Mucosa of rectum (tissue), 2 donors: ENCODE measurements at regions not wholly inside any gene's neighbourhood (a gene's known extent, or its start where the extent isn't known, plus 50 kb on each side); places are given as distances from the start of the nearest gene placed in this dataset.

Source experiments
- H3K27ac ChIP-seq, 2 donors: one replicate each; pipeline ENCODE4 v1.7.0; 2013; ENCODE audit warnings: inconsistent platforms in 2 of 2, low read depth in 2 of 2, low read length in 2 of 2
- H3K27me3 ChIP-seq, 2 donors: one replicate each; pipeline ENCODE4 v1.7.0; 2013; ENCODE audit warnings: low read length in 2 of 2; ENCODE audit not compliant: control insufficient read depth in 2 of 2, insufficient read depth in 2 of 2
- H3K36me3 ChIP-seq, 2 donors: one replicate each; pipeline ENCODE4 v1.7.0; 2013; ENCODE audit warnings: low read length in 2 of 2; ENCODE audit not compliant: control insufficient read depth in 2 of 2, insufficient read depth in 2 of 2
- H3K4me1 ChIP-seq, 2 donors: one replicate each; pipeline ENCODE4 v1.7.0; 2013; ENCODE audit warnings: low read length in 2 of 2, mild to moderate bottlenecking in 1 of 2; ENCODE audit not compliant: control insufficient read depth in 2 of 2, insufficient read depth in 2 of 2
- H3K4me3 ChIP-seq, 2 donors: one replicate each; pipeline ENCODE4 v1.7.0; 2013; ENCODE audit warnings: low read length in 2 of 2
- H3K9ac ChIP-seq, 2 donors: one replicate each; pipeline ENCODE4 v1.7.0; 2013; ENCODE audit warnings: low read length in 2 of 2, low read depth in 1 of 2, mild to moderate bottlenecking in 1 of 2
- H3K9me3 ChIP-seq, 2 donors: one replicate each; pipeline ENCODE4 v1.7.0; 2013; ENCODE audit warnings: low read length in 2 of 2; ENCODE audit not compliant: control insufficient read depth in 2 of 2
- donor health status: healthy.
- donor health status: Normal muscosa, but diverticular disease.

GRCh38 chr9:84481636-84482218 is 141.2 kb upstream of the SLC28A3 start:
- Histone ChIP-seq H3K4me3 (no peak overlapping the region), H3K27me3 (no peaks in the 10 kb centered on the region), H3K9me3 (no peaks in the 10 kb centered on the region), H3K36me3 (no peaks in the 10 kb centered on the region), H3K27ac (no peak overlapping the region), H3K4me1 (no peaks in the 10 kb centered on the region), H3K9ac (no peak overlapping the region)

- no peaks in the 10 kb centered on the region for H3K9me3 ChIP-seq
- H3K4me1 ChIP-seq: no peaks in the 10 kb centered on the region
- H3K36me3 ChIP-seq: no peaks in the 10 kb centered on the region
- H3K9ac ChIP-seq: no peak overlapping the region
- no peak overlapping the region for H3K27ac ChIP-seq
- no peaks in the 10 kb centered on the region for H3K27me3 ChIP-seq
- no peak overlapping the region for H3K4me3 ChIP-seq
Measured at GRCh38 chr9:84482607-84483006, 142.0 kb upstream of the SLC28A3 start.

DNA sequence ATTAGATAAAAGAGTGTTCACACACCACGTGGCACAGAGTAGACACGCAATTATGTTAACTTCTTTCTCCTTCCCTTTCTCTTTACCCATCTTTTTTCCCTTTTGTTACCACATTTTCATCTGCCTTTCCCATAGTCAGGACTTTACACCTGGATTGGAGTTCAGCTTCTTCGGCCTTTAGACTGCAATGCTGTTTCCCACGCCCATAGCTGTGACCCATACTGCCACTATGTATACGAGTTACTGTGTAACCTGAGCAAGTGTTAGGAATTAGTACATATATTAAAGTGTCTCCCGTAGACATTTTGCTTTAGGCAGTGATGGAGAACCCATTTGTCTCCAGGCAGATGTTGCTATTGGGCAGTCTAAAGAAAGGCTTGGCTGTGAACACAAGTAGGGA is 143.6 kb upstream of the SLC28A3 start:
- Histone ChIP-seq H3K36me3 (no peaks in the 10 kb centered on the region), H3K4me1 (no peaks in the 10 kb centered on the region), H3K9ac (no peak overlapping the region), H3K4me3 (no peak overlapping the region), H3K9me3 (no peaks in the 10 kb centered on the region), H3K27ac (no peak overlapping the region), H3K27me3 (no peaks in the 10 kb centered on the region)

DNA sequence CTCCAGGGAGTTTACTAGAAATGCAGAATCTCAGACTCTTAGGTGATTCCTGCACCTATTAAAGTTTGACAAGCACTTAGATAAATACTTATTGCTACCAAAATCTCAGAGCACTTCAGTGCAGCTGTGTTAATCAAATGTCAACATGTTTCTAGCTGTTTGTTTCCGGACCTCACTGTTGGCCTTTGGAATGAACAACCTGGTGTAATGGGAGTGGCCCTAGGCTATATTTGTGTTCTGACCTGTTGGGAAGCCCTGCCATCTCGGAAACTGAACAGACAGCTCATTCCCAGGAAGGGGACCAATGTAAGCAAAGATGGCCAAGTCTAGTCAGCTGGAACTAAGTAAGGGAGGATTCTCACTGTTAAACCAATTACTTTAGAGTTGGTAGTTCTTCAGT is 145.0 kb upstream of the SLC28A3 start:
- Histone ChIP-seq H3K4me1 (no peaks in the 10 kb centered on the region), H3K27me3 (no peaks in the 10 kb centered on the region), H3K27ac (no peak overlapping the region), H3K9ac (no peak overlapping the region), H3K9me3 (no peaks in the 10 kb centered on the region), H3K4me3 (no peak overlapping the region), H3K36me3 (no peaks in the 10 kb centered on the region)

DNA sequence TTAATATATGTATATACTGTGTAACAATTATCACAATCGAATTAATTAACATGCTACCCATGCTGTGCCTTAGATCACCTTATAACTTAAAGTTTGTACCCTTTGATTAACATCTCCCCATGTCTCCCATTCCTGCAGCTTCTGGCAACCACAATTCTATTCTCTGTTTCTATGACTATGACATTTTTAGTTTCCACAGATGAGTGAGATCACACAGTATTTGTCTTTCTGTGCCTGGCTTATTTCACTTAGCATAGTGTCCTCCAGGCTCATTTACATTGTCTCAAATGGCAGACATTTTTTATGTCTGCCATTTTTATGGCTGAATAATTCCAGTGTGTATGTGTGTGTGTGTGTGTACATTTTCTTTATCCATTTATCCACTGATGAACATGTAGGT is 146.1 kb upstream of the SLC28A3 start:
- H3K9me3 ChIP-seq: no peaks in the 10 kb centered on the region
- H3K4me1 ChIP-seq: no peaks in the 10 kb centered on the region
- no peak overlapping the region for H3K27ac ChIP-seq
- no peak overlapping the region for H3K4me3 ChIP-seq
- no peaks in the 10 kb centered on the region for H3K36me3 ChIP-seq
- H3K27me3 ChIP-seq: no peaks in the 10 kb centered on the region
- no peak overlapping the region for H3K9ac ChIP-seq

- no peak overlapping the region for H3K27ac ChIP-seq
- H3K9me3 ChIP-seq: no peaks in the 10 kb centered on the region
- no peaks in the 10 kb centered on the region for H3K36me3 ChIP-seq
- H3K4me1 ChIP-seq: no peaks in the 10 kb centered on the region
- no peaks in the 10 kb centered on the region for H3K27me3 ChIP-seq
- no peak overlapping the region for H3K9ac ChIP-seq
- no peak overlapping the region for H3K4me3 ChIP-seq
Measured at GRCh38 chr9:84490206-84490841, 149.8 kb upstream of the SLC28A3 start.

DNA sequence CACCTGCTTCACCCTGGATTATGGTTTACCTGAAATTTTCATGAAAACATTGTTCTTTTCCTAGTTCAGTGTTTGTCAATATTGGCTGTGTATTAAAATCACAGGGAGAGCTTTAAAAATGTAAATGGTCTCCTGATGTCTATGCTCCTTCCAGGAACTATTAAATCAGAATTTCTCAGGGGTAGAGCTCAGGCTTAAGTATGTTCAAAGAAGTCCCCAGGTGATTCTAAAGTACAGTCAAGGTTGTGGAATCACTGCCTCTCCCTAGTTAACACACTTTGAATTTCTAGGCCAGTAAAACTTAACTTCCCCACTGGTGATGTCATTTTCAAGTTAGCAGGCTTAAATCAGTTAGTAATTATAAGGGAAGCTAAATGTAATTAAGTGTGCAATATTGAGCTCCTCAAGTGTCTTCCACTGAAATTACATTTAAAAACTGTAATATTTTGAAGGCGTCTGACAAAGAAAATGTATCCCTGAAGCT is 150.3 kb upstream of the SLC28A3 start:
- H3K36me3 ChIP-seq: no peaks in the 10 kb centered on the region
- H3K9me3 ChIP-seq: no peaks in the 10 kb centered on the region
- no peak overlapping the region for H3K4me3 ChIP-seq
- H3K27ac ChIP-seq: no peak overlapping the region
- no peaks in the 10 kb centered on the region for H3K4me1 ChIP-seq
- no peak overlapping the region for H3K9ac ChIP-seq
- H3K27me3 ChIP-seq: no peaks in the 10 kb centered on the region

GRCh38 chr9:84492366-84493159 is 152.0 kb upstream of the SLC28A3 start:
- H3K27ac ChIP-seq: no peak overlapping the region
- no peak overlapping the region for H3K9ac ChIP-seq
- H3K9me3 ChIP-seq: no peaks in the 10 kb centered on the region
- no peaks in the 10 kb centered on the region for H3K36me3 ChIP-seq
- H3K4me1 ChIP-seq: no peaks in the 10 kb centered on the region
- no peaks in the 10 kb centered on the region for H3K27me3 ChIP-seq
- H3K4me3 ChIP-seq: no peak overlapping the region

DNA sequence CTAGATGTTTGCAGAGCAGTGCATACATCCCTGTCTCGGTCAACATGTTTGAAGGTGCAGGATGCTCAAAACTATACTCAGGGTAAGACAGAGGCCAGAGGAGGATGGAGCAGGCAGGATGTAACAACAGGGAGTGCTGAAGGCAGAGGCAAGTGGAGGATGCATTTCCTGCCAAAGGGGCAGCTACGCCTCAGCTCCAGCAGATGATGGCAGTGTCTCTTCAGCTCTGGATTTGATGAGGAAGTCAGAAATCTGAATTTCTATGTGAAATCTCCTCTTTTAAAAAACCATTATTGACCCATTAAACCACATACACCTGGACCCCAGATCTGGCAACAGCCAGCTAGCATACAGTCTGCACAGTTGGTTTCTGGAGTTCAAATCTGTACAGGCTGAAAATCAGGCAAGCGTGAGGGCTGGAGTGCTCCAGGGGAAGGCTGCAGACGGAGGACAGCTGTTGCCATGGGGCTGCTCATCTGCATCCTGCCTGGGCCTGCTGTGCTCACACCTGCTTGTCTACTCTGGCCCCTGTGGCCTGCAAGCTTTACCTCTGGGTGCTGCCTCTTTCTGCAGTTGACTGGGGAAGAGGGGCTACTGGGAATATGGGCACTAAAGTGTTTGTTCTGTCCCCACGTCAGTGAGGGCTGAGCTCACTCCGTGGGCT is 152.9 kb upstream of the SLC28A3 start:
- Histone ChIP-seq H3K27me3 (no peaks in the 10 kb centered on the region), H3K9me3 (no peaks in the 10 kb centered on the region), H3K4me3 (no peak overlapping the region), H3K27ac (no peak overlapping the region), H3K9ac (no peak overlapping the region), H3K36me3 (no peaks in the 10 kb centered on the region), H3K4me1 (no peaks in the 10 kb centered on the region)
